ENCODE measurements at regions not wholly inside any gene's neighbourhood (a gene's known extent, or its start where the extent isn't known, plus 50 kb on each side); places are given as distances from the start of the nearest gene placed in this dataset.

GRCh38 chr5:148934895-148935400 lies 108.5 kb downstream of the ADRB2 start:
- TF ChIP-seq CTCF (IDR thresholded peaks at IDR 0.05 in 2 of 3, conservative IDR thresholded peaks at IDR 0.05 in 1 of 3; ENCODE audit: insufficient read depth in 2 of 3, low read depth in 1 of 3, low read length in 3 of 3) (no peak), EGR1 (conservative IDR thresholded peaks at IDR 0.05) (no peak), BCOR (IDR thresholded peaks at IDR 0.05) (no peak), ZBTB11 (CRISPR knock-in tag; IDR thresholded peaks at IDR 0.05) (no peak), SP1 (CRISPR knock-in tag; IDR thresholded peaks at IDR 0.05) (no peak), EHMT2 (IDR thresholded peaks at IDR 0.05) (no peak), TFE3 (CRISPR knock-in tag; IDR thresholded peaks at IDR 0.05) (no peak), POLR2AphosphoS5 (IDR thresholded peaks at IDR 0.05; ENCODE audit: control insufficient read depth, insufficient read depth, low read depth, low read length) (no peak), MCM2 (IDR thresholded peaks at IDR 0.05; ENCODE audit: low read depth) (no peak), ZC3H11A (IDR thresholded peaks at IDR 0.05; ENCODE audit: low read depth, low read length) (no peak), ZBTB17 (CRISPR knock-in tag; IDR thresholded peaks at IDR 0.05) (no peak), XRCC4 (IDR thresholded peaks at IDR 0.05; ENCODE audit: extremely low read depth, insufficient read depth, insufficient read length) (no peak), SIX5 (IDR thresholded peaks at IDR 0.05; ENCODE audit: borderline replicate concordance in 1 of 2, insufficient read depth in 1 of 2, low read depth in 1 of 2, low read length in 2 of 2) (no peak), BHLHE40 (IDR thresholded peaks at IDR 0.05; ENCODE audit: low read length) (no peak)
